ENCODE measurements at regions not wholly inside any gene's neighbourhood (a gene's known extent, or its start where the extent isn't known, plus 50 kb on each side); places are given as distances from the start of the nearest gene placed in this dataset.

DNA sequence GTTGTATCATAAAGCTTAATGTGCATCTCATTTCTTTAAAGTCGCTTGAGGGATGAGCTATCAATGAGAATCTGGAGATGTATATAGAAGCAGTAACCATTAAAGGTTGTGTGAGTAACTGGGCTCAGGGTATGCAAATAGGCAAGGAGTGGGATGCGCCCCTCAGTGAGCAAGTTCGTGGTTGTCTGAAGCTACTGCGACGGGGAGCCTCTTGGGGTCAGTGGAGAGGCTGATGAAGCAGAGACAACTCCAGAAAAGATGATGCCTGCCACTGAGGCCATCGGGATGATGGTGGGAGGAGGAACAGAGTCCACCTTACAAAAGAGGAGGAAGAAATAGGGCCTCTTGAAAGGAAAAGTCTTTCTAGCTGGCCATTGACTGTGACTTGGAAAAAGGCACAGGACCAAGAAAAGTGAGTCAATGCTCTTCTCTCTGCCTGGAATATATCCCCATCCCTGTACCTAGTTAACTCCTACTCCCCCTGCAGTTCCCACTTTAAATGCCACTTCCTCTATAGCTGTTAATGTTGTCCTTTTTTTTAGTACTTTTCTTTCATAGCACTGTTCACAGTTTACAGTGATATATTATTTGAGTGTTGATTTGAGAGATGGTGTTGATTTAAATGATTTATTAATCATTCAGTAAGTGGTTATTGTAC lies 51.4 kb upstream of the LSM6 start:
- WGBS, 2 donors = 54 to 57% methylated on average over 6 of the region's 6 CpGs
- Histone ChIP-seq H3K9me3 (peaks cover 0 to 5% (median 0%) of the 10 kb centered on the region in 4 donors), H3K4me3 (no peak overlapping the region), H3K36me3 (no peaks in the 10 kb centered on the region), H3K27ac (no peak overlapping the region), H3K4me1 (no peaks in the 10 kb centered on the region), H3K27me3 (no peaks in the 10 kb centered on the region)
- TF ChIP-seq EP300 (IDR thresholded peaks at IDR 0.05) = no peak
- TF ChIP-seq, protein P1, sequence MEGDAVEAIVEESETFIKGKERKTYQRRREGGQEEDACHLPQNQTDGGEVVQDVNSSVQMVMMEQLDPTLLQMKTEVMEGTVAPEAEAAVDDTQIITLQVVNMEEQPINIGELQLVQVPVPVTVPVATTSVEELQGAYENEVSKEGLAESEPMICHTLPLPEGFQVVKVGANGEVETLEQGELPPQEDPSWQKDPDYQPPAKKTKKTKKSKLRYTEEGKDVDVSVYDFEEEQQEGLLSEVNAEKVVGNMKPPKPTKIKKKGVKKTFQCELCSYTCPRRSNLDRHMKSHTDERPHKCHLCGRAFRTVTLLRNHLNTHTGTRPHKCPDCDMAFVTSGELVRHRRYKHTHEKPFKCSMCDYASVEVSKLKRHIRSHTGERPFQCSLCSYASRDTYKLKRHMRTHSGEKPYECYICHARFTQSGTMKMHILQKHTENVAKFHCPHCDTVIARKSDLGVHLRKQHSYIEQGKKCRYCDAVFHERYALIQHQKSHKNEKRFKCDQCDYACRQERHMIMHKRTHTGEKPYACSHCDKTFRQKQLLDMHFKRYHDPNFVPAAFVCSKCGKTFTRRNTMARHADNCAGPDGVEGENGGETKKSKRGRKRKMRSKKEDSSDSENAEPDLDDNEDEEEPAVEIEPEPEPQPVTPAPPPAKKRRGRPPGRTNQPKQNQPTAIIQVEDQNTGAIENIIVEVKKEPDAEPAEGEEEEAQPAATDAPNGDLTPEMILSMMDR (IDR thresholded peaks at IDR 0.05) = no peak
- TF ChIP-seq POLR2A (IDR thresholded peaks at IDR 0.05) = no peak
- no peak for DNase-seq (ENCODE audit: low spot score in 2 of 2)

DNA sequence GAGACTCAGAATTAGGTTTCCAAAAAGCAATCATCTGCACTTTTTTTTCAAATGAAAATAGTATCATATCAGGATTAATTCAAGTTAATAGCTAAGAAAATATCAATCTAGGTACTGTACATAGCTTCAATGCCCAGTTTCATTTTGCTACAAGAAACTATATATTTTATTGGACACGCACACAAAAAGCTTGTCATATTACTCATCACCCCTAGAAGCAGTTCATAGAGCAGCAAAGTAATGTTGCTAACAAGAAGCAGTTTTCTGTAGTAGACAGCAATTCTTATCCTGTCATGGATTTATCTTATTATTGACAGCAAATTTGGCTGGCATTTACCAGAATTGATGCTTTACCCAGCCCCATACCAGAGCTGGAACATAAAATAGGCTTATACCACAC lies 52.3 kb upstream of the LSM6 start:
- no peak overlapping the region for H3K27ac ChIP-seq
- H3K27me3 ChIP-seq = no peaks in the 10 kb centered on the region
- H3K9me3 ChIP-seq = peaks cover 0 to 5% (median 0%) of the 10 kb centered on the region in 4 donors
- H3K4me1 ChIP-seq = no peaks in the 10 kb centered on the region
- H3K36me3 ChIP-seq = no peaks in the 10 kb centered on the region
- TF ChIP-seq, protein P1 (IDR thresholded peaks at IDR 0.05) = no peak
- TF ChIP-seq POLR2A (IDR thresholded peaks at IDR 0.05) (no peak), EP300 (IDR thresholded peaks at IDR 0.05) (no peak)
- H3K4me3 ChIP-seq = no peak overlapping the region
- WGBS, 2 donors = 83% methylated on average over 1 of the region's 1 CpG
- no peak for DNase-seq (ENCODE audit: low spot score in 2 of 2)

DNA sequence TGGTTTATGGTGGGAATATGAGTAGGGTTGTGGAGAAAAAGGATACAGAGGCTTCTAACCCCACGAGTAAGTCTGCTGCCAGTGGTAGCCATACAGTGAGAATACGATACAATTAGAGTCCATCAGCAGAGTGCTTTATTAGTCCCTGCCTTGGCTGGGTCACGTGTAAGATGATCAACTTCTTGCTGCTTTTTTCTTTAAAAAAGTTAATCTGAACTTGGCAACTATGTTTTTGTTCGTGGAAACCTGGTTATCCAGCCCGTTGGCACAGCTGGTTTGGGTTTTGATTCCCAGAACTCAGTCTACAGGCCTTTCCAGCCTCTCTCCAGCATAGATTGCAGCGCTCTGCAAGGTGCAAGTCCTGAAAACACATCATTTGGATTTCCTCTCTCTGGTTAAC lies 53.1 kb upstream of the LSM6 start:
- H3K27ac ChIP-seq = no peak overlapping the region
- 74 to 87% methylated on average over 6 of the region's 6 CpGs for WGBS, 2 donors
- H3K9me3 ChIP-seq = peaks cover 0 to 5% (median 0%) of the 10 kb centered on the region in 4 donors
- DNase-seq (ENCODE audit: low spot score in 2 of 2) = no peak
- no peaks in the 10 kb centered on the region for H3K27me3 ChIP-seq
- TF ChIP-seq POLR2A (IDR thresholded peaks at IDR 0.05) (no peak), EP300 (IDR thresholded peaks at IDR 0.05) (no peak)
- TF ChIP-seq, protein P1 (IDR thresholded peaks at IDR 0.05) = no peak
- no peaks in the 10 kb centered on the region for H3K4me1 ChIP-seq
- no peak overlapping the region for H3K4me3 ChIP-seq
- H3K36me3 ChIP-seq = no peaks in the 10 kb centered on the region

DNA sequence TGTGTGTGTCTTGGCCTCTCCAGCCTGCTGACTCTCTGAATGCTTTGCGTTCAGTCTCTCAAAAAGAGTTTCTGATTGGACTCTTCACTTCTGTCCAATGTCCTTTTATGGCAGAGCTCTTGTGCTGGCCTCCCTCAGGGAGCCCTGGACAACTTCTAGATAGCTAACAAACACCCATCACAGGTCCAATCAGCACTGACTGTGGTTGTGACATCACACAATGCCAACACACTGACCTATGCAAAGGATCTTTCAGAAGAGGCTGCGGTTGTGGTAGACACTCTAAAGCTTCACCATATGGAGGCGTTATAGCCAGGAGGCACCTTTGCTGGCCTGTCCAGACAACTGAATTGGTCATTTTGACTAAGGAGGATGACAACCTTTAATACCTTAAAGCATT lies 53.8 kb upstream of the LSM6 start:
- no peak overlapping the region for H3K4me3 ChIP-seq
- WGBS, 2 donors = 94 to 97% methylated on average over 3 of the region's 3 CpGs
- H3K9me3 ChIP-seq = peaks cover 0 to 5% (median 0%) of the 10 kb centered on the region in 4 donors

DNA sequence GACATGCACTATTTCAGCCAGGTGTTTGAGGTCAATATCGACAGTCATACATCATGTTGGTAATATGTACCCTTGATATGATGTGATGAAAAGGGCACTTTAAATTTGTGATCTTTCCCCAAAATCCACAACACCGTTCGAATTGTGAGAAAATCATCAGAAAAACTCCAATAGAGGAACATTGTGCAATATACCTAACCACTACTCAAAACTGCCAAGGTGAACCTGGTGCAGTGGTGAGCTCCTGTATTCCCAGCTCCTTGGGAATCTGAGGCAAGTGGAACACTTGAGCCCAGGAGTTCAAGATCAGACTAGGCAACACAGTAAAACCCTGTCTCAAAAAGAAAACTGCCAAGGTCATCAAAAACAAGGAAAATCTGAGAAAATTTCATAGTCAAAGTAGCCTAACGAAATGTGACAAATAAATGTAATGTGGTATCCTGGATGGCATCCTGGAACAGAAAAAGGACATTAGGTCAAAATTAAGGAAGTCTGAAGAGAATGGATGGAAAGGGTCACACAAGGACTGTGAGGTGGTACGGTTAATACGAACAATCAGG lies 55.6 kb upstream of the LSM6 start:
- 91 to 92% methylated on average over 6 of the region's 6 CpGs for WGBS, 2 donors
- Histone ChIP-seq H3K27ac (no peak overlapping the region), H3K36me3 (no peaks in the 10 kb centered on the region), H3K4me3 (no peak overlapping the region), H3K9me3 (no peaks in the 10 kb centered on the region), H3K27me3 (no peaks in the 10 kb centered on the region), H3K4me1 (no peaks in the 10 kb centered on the region)
- no peak for DNase-seq (ENCODE audit: low spot score in 2 of 2)
- TF ChIP-seq POLR2A (IDR thresholded peaks at IDR 0.05) = no peak
- TF ChIP-seq, protein P1 (IDR thresholded peaks at IDR 0.05) = no peak
- TF ChIP-seq EP300 (IDR thresholded peaks at IDR 0.05) = no peak

More for the DNA sequence above, 53.8 kb upstream of the LSM6 start:
- DNase-seq (ENCODE audit: low spot score in 2 of 2) = no peak
- no peaks in the 10 kb centered on the region for H3K4me1 ChIP-seq
- no peak overlapping the region for H3K27ac ChIP-seq
- H3K27me3 ChIP-seq = no peaks in the 10 kb centered on the region
- TF ChIP-seq, protein P1 (IDR thresholded peaks at IDR 0.05) = no peak
- no peak for TF ChIP-seq POLR2A (IDR thresholded peaks at IDR 0.05)
- TF ChIP-seq EP300 (IDR thresholded peaks at IDR 0.05) = no peak
- no peaks in the 10 kb centered on the region for H3K36me3 ChIP-seq

Data from tibial nerve (tissue), 4 donors.